GM12864 (cell line): ENCODE measurements at regions not wholly inside any gene's neighbourhood (a gene's known extent, or its start where the extent isn't known, plus 50 kb on each side); places are given as distances from the start of the nearest gene placed in this dataset.

ENCODE experiments used
- DNase-seq: peaks from one replicate; pipeline ENCODE4 v3.0.0-alpha.2; 2011; ENCODE audit warnings: low read depth
- H3K4me3 ChIP-seq: 2 replicates; pipeline ENCODE4 v1.5.1; 2011; ENCODE audit warnings: mild to moderate bottlenecking, low read depth, low read length, control low read depth
- CTCF ChIP-seq: IDR thresholded peaks from 2 replicates; pipeline ENCODE4 v1.5.1; 2011; ENCODE audit warnings: low read depth, mild to moderate bottlenecking, moderate library complexity, low read length, control low read depth, inconsistent platforms; ENCODE audit errors: missing control alignments

GRCh38 chr2:52779446-52779845 lies 988.2 kb upstream of the CHAC2 start:
- no peak for DNase-seq
- no peak for TF ChIP-seq CTCF
- H3K4me3 ChIP-seq: no peak overlapping the region

- no peak overlapping the region for H3K4me3 ChIP-seq
- no peak for TF ChIP-seq CTCF
- DNase-seq: no peak
Observed at GRCh38 chr2:52776571-52776970, 991.0 kb upstream of the CHAC2 start.

- no peak overlapping the region for H3K4me3 ChIP-seq
- DNase-seq: no peak
- no peak for TF ChIP-seq CTCF
Observed at GRCh38 chr2:52775674-52776073, 991.9 kb upstream of the CHAC2 start.

- TF ChIP-seq CTCF: no peak
- H3K4me3 ChIP-seq: no peak overlapping the region
Observed at GRCh38 chr2:52765735-52766134, 1001.9 kb upstream of the CHAC2 start.

GRCh38 chr2:52749764-52750163 lies 1017.8 kb upstream of the CHAC2 start:
- no peak overlapping the region for H3K4me3 ChIP-seq
- no peak for TF ChIP-seq CTCF
- no peak for DNase-seq

More at GRCh38 chr2:52765735-52766134, 1001.9 kb upstream of the CHAC2 start:
- no peak for DNase-seq

GRCh38 chr2:52745144-52745543 lies 1022.5 kb upstream of the CHAC2 start:
- H3K4me3 ChIP-seq: no peak overlapping the region
- no peak for DNase-seq
- TF ChIP-seq CTCF: no peak

- H3K4me3 ChIP-seq: no peak overlapping the region
- TF ChIP-seq CTCF: no peak
- no peak for DNase-seq
Observed at GRCh38 chr2:52732849-52733395, 1034.7 kb upstream of the CHAC2 start.
